ENCODE measurements at regions not wholly inside any gene's neighbourhood (a gene's known extent, or its start where the extent isn't known, plus 50 kb on each side); places are given as distances from the start of the nearest gene placed in this dataset.
"Not testable (repeated sequence)": the region's sequence is repeated elsewhere in the genome, so short reads cannot be mapped to it uniquely, and the experiment has no call there.

DNA sequence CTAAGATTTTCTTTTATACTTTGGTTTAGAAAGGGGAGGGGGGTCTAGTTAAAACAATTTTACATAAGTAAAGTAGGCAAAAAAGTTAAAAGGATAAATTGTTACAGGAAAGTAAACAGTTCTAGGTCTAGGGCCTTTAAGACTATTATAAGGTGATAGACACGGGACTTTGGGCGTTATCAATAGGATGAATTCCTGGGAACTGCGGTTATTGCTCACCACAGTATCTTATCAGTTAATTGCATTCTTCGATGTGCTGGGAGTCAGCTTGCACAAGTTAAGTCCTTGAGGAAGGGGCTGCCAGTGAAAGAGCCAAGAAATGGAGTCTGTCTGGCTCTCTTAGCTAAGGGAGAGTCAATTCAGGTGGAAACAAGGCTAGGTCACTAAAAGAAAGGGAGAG is 163.8 kb upstream of the FRG2C start:
- ATAC-seq, H3K27ac Mint-ChIP-seq, H3K4me1 Mint-ChIP-seq, POLR2A ChIA-PET, DNase-seq, H3K4me3 Mint-ChIP-seq: not testable (repeated sequence)
- Mint-ChIP-seq H3K27me3 (peaks cover 0 to 14% (median 0%) of the 10 kb centered on the region in 5 donors), H3K9me3 (peaks cover 13 to 81% (median 49%) of the 10 kb centered on the region in 9 donors), H3K36me3 (peaks cover 3 to 44% (median 7%) of the 10 kb centered on the region in 3 donors)

DNA sequence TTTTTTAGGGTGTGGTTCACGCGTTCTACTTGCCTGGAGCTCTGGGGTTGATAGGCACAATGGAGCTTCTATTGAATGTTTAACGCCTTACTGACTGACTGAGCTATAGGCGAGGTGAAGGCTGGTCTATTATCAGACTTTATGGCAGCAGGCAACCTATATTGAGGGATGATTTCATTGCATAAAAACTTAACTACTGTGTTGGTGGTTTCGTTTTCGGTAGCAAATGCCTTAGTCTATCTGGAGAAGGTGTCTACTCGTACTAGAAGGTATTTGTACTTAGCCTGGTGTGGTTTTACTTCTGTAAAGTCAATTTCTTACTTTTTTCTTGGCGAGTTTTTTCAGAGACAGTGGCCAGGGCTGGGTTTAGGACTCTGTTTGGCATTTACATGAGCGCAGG is 162.0 kb upstream of the FRG2C start:
- POLR2A ChIA-PET, H3K4me3 Mint-ChIP-seq, DNase-seq, ATAC-seq, H3K4me1 Mint-ChIP-seq, H3K27ac Mint-ChIP-seq: not testable (repeated sequence)
- peaks cover 0 to 46% (median 7%) of the 10 kb centered on the region in 3 donors for H3K36me3 Mint-ChIP-seq
- peaks cover 0 to 14% (median 0%) of the 10 kb centered on the region in 5 donors for H3K27me3 Mint-ChIP-seq
- H3K9me3 Mint-ChIP-seq = peaks cover 9 to 88% (median 48%) of the 10 kb centered on the region in 9 donors

DNA sequence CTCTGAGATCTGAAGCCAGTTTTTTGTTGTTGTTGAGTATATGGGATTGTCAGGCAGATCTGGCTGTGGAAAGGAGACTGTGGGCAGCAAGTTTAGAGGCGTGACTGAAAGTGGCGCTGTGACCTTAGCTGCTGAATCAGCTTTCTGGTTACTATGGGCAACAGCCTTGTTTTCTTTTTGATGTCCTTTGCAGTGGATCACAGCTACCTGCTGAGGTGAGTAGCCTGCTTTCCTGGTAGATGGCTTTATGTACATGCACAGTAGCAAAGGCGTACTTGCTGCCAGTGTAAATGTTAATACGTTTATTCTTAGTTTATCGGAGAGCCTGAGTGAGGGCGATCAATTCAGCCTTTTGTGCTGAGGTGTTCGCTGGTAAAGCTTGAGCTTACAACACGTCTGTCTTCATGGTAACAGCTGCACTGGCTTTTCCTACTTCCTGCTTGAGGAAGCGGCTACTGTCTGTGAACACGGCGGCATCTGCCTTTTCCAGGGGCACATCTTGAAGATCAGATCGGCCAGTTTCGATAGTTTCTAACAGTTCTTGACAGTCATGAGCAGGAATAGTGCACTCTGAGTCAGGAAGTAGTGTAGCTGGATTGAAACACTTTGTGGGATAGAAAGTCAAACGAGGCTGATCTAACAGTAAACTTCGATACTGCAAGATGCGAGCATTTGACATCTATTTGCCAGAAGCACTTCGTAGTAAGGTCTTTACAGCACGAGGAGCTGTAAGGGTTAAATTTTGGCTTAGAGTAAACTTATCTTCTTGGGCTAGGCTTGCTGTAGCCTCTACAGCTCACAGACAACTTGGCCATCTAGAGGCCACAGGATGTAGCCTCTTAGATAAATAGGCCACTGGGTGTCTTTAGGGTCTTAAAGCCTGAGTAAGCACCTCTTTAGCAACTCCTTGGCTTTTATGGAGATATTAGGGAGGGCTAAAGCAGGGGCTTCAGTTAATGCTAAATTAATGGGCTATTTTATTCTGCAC is 161.1 kb upstream of the FRG2C start:
- peaks cover 8 to 89% (median 50%) of the 10 kb centered on the region in 9 donors for H3K9me3 Mint-ChIP-seq
- ATAC-seq, H3K4me1 Mint-ChIP-seq, POLR2A ChIA-PET, H3K4me3 Mint-ChIP-seq, DNase-seq, H3K27ac Mint-ChIP-seq: not testable (repeated sequence)
- H3K36me3 Mint-ChIP-seq = peaks cover 0 to 51% (median 7%) of the 10 kb centered on the region in 3 donors
- H3K27me3 Mint-ChIP-seq = peaks cover 0 to 14% (median 0%) of the 10 kb centered on the region in 5 donors

DNA sequence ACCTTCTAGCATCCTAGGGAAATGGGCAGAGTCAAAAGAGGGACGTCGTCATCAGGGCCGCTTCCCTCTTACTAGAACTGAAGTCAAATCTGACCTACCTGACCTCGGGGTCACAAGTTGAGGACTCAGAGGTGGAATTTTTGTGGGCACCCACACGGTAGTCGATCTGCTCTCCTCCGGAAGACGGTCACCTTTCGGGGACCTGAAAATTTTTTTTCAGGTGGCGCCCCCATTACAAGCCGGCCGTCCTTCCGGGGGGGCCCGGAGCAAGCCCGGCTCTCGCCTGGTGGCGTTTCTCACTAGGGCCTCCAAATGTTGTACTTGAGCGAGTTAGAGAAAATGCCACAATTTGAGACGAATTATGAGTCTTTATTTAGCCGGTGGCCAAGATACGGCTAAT is 157.5 kb upstream of the FRG2C start:
- DNase-seq (no peak), ATAC-seq (no peak)
- Mint-ChIP-seq H3K4me3 (no peak overlapping the region), H3K4me1 (no peaks in the 10 kb centered on the region), H3K36me3 (peaks cover 0 to 44% (median 14%) of the 10 kb centered on the region in 3 donors), H3K9me3 (peaks cover 9 to 88% (median 54%) of the 10 kb centered on the region in 9 donors), H3K27ac (no peak overlapping the region), H3K27me3 (peaks cover 0 to 7% (median 0%) of the 10 kb centered on the region in 5 donors)
- POLR2A ChIA-PET = no interaction called here

DNA sequence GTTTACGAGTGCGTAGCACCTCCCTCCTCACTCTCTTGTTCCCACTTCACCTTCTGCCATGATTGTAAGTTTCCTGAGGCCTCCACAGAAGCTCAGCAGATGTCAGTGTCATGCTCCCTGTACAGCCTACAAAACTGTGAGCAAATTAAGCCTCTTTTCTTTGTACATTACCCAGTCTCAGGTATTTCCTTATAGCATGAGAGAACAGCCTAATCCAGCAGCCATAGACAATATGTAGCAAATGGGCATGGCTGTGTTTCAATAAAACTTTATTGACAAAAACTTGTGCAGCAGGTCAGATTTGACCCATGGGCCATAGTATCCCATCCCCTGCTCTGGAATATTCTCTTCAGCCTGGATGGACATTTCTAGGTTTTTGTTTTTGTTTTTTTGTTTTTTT is 156.2 kb upstream of the FRG2C start:
- H3K27ac Mint-ChIP-seq, POLR2A ChIA-PET, H3K4me3 Mint-ChIP-seq, ATAC-seq, H3K27me3 Mint-ChIP-seq, DNase-seq, H3K4me1 Mint-ChIP-seq: not testable (repeated sequence)
- Mint-ChIP-seq H3K9me3 (peaks cover 9 to 88% (median 54%) of the 10 kb centered on the region in 9 donors), H3K36me3 (peaks cover 0 to 39% (median 18%) of the 10 kb centered on the region in 3 donors)

DNA sequence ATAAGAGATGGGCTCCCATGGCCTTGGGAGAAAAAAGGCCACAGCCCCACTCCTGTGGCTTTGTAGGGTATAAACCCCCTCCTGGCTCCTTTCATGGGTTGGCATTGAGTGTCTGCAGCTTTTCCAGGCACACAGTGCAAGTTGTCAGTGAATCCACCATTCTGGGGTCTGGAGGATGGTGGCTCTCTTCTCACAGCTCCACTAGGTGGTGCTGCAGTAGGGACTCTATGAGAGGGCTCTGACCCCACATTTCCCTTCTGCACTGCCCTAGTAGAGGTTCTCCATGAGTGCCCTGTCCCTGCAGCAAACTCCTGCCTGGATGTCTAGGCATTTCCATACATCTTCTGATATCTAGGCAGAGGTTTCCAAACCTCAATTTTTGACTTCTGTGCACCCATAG is 136.5 kb upstream of the FRG2C start:
- H3K27ac Mint-ChIP-seq, ATAC-seq, DNase-seq, H3K4me1 Mint-ChIP-seq, H3K4me3 Mint-ChIP-seq, H3K27me3 Mint-ChIP-seq, H3K36me3 Mint-ChIP-seq, POLR2A ChIA-PET: not testable (repeated sequence)
- peaks cover 0 to 60% (median 13%) of the 10 kb centered on the region in 9 donors for H3K9me3 Mint-ChIP-seq

DNA sequence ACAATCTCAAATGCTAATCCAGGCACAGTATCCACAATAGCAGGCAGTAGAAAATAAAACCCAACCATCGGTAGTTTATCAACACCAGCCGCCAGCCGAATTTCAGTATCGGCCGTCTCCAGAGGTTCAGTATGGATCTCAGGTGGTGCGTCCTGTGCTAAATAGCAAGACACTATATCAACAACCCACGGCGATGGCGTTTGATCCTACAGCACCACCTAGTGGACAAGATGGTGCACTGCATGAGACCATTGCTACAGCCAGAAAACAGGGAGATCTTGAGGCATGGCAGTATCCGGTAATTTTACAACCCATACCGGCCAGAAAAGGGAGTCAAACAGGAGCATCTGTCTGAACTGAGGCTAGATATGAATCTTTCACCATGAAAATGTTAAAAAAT is 112.0 kb upstream of the FRG2C start:
- ATAC-seq, H3K27ac Mint-ChIP-seq, H3K27me3 Mint-ChIP-seq, POLR2A ChIA-PET, DNase-seq, H3K4me1 Mint-ChIP-seq, H3K4me3 Mint-ChIP-seq: not testable (repeated sequence)
- peaks cover 0 to 47% (median 30%) of the 10 kb centered on the region in 9 donors for H3K9me3 Mint-ChIP-seq
- H3K36me3 Mint-ChIP-seq = peaks cover 0 to 22% (median 18%) of the 10 kb centered on the region in 3 donors

DNA sequence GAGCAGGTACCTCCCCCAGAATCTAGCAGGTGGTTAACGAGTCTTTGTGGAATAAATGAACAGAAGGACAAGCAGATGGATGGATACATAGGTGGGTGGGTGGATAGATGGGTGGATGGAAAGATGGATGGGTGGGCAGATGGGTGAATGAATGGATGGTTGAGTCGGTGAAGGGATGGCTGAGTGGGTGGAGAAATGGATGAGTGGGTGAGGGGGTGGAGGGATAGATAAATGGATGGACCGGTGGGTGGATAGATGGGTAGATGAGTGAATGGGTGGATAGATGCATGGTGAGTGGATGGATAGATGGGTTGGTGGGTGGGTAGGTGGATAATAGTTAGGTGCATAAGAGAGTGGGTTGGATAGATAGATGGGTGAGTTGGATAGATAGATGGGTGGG is 99.7 kb upstream of the FRG2C start:
- H3K27me3 Mint-ChIP-seq, H3K4me1 Mint-ChIP-seq, H3K9me3 Mint-ChIP-seq, H3K36me3 Mint-ChIP-seq, DNase-seq, POLR2A ChIA-PET, H3K27ac Mint-ChIP-seq, ATAC-seq, H3K4me3 Mint-ChIP-seq: not testable (repeated sequence)

DNA sequence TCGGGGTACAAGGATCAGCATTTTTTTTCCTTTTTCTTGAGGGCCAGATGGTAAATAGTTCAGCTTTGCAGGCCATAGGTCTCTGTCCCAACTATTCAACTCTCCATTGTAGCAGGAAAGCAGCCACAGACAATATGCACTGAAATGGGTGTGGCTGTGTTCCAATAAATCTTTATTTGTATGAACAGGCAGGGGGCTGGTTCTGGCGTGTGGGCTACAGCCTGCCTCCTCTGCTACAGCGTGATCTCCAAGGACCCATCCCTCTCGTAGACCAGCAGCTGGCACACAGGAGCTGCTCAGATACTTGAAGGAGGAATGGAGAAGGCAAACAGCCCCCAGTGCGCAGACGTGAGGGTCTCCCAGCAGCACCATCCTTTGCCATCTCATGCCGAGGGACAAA is 91.8 kb upstream of the FRG2C start:
- H3K27me3 Mint-ChIP-seq = peaks cover 0 to 21% (median 3%) of the 10 kb centered on the region in 5 donors
- H3K27ac Mint-ChIP-seq, DNase-seq, POLR2A ChIA-PET, H3K36me3 Mint-ChIP-seq, H3K4me1 Mint-ChIP-seq, H3K4me3 Mint-ChIP-seq, H3K9me3 Mint-ChIP-seq, ATAC-seq: not testable (repeated sequence)

DNA sequence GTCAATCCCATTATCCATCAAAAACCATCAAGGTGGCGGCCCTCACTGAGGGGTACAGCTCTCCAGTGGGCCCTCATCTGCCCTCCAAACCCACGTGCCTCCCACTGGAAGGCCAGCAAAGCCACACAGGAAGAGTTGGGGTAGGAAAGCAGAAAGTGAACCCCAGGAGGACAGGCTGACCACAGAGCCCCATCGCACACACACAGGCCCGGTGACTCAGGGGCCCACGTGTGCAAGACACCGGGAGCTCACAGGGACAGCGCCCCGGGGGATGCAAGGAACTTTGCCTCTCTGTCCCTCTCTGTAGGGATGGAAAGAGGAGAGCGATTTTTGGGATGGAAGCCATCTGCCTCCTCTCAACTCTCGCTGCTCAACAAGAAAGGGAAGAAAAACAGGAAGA is 85.0 kb upstream of the FRG2C start:
- ATAC-seq, H3K9me3 Mint-ChIP-seq, DNase-seq, H3K36me3 Mint-ChIP-seq, POLR2A ChIA-PET: not testable (repeated sequence)
- Mint-ChIP-seq H3K27me3 (peaks cover 23 to 66% (median 35%) of the 10 kb centered on the region in 5 donors), H3K27ac (peak overlapping the region in 2 of 10 donors; percentile 3 to 67), H3K4me3 (peak overlapping the region; percentile 56 to 80 (median 76)), H3K4me1 (peaks cover 0 to 15% (median 5%) of the 10 kb centered on the region in 4 donors)

DNA sequence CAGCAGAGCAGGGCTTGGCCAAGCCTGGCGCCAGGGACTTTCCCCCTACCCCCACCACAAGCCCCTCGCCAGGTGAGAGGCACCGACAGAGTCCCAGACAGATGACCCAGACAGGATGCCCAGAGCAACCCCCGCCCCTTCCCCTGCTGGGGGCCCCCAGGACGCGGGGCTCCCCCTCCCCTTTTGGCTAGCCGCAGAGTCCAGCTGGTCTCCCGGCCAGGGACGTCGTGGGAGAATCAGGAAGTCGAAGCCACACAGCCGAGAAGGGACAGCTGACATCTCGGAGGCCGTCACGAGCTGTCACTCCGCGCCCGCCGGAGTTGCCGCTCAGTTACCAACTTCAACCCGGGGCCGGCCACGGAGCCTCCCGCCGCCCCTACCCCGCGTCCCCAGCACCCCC is 84.6 kb upstream of the FRG2C start:
- POLR2A ChIA-PET, H3K36me3 Mint-ChIP-seq, ATAC-seq, H3K9me3 Mint-ChIP-seq: not testable (repeated sequence)
- peaks cover 0 to 15% (median 5%) of the 10 kb centered on the region in 4 donors for H3K4me1 Mint-ChIP-seq
- DNase-seq = peak in 1 of 10 donors; percentile 2
- peak overlapping the region; percentile 56 to 82 (median 76) for H3K4me3 Mint-ChIP-seq
- H3K27ac Mint-ChIP-seq = peak overlapping the region in 1 of 10 donors; percentile 67
- peaks cover 22 to 66% (median 39%) of the 10 kb centered on the region in 5 donors for H3K27me3 Mint-ChIP-seq

DNA sequence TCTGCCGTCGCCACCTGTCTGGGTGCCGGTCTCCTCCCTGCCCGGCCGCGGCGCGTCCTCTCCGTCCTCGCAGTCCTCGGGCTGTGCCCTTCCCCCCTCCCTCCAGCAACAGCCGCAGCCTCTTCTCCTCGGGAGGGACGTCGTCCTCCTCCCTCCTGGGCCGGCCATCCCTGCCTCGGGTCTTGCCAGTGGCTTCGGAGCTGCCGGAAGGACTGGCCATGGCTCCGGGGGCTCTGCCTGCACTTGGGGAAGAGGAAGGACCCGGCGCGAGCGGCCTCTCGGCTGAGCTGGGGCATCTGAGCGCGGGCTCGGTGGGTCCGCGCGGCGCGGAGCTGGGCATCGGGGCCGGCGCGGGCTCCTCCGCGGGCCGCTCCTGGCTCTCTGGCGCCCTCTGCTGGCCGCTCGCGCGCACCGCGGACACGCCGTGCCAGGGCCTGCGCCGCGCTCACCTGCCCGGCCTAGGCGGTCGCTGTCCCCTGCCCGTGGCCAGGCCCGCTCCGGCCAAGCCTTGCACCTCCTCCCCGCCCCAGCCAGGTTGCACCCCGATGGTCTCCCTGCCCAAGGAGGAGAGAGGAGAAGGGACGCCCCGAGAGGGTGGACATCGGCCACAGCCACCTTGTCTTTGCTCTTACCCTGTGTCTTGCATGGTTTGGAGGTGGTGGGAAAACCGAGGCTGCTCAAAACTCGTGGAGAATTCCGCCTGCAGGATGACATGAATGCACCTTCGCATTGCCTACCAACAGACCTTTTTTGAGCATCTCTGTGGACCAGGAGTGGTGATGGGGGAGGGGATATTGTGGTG is 83.9 kb upstream of the FRG2C start:
- ATAC-seq, POLR2A ChIA-PET, H3K27ac Mint-ChIP-seq, H3K36me3 Mint-ChIP-seq, H3K9me3 Mint-ChIP-seq: not testable (repeated sequence)
- Mint-ChIP-seq H3K4me3 (peak overlapping the region; percentile 50 to 76 (median 70)), H3K4me1 (peaks cover 0 to 15% (median 5%) of the 10 kb centered on the region in 4 donors), H3K27me3 (peaks cover 20 to 60% (median 39%) of the 10 kb centered on the region in 5 donors)
- DNase-seq = peak in 8 of 10 donors; percentile 4 to 54 (median 48)
